ENCODE measurements at regions not wholly inside any gene's neighbourhood (a gene's known extent, or its start where the extent isn't known, plus 50 kb on each side); places are given as distances from the start of the nearest gene placed in this dataset.

DNA sequence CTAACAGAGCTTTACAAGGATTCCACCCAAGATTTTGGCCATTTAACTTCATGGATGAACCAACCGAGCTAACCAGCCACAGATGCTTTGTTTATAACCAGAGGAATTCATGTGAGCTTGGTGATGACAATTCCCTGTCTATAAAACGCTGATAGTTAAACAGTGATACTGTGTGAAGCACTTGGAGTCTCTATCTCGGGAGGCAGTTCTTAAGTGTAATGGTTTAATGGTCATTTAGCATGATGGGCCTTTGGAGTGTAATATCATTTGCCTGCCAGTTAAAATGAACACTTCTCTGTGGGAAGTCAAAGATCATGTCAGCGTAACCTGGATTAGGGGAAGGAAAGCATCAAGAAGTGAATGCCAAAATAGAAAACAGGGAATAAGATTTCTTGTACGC, 368.6 kb upstream of the THRB start:
- no peaks in the 10 kb centered on the region for H3K9me3 ChIP-seq
- H3K36me3 ChIP-seq = no peaks in the 10 kb centered on the region
- TF ChIP-seq, protein P1, sequence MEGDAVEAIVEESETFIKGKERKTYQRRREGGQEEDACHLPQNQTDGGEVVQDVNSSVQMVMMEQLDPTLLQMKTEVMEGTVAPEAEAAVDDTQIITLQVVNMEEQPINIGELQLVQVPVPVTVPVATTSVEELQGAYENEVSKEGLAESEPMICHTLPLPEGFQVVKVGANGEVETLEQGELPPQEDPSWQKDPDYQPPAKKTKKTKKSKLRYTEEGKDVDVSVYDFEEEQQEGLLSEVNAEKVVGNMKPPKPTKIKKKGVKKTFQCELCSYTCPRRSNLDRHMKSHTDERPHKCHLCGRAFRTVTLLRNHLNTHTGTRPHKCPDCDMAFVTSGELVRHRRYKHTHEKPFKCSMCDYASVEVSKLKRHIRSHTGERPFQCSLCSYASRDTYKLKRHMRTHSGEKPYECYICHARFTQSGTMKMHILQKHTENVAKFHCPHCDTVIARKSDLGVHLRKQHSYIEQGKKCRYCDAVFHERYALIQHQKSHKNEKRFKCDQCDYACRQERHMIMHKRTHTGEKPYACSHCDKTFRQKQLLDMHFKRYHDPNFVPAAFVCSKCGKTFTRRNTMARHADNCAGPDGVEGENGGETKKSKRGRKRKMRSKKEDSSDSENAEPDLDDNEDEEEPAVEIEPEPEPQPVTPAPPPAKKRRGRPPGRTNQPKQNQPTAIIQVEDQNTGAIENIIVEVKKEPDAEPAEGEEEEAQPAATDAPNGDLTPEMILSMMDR (IDR thresholded peaks at IDR 0.05) = no peak
- TF ChIP-seq POLR2A (IDR thresholded peaks at IDR 0.05) = no peak
- H3K4me3 ChIP-seq = no peak overlapping the region
- no peak overlapping the region for H3K27ac ChIP-seq
- no peak for ATAC-seq
- no peak for DNase-seq
- no peaks in the 10 kb centered on the region for H3K4me1 ChIP-seq
- intact Hi-C loops (cut with DNase I) = no loop called here
- 62% methylated on average over 5 of the region's 5 CpGs for WGBS (ENCODE audit: insufficient coverage, low coverage, low lambda C conversion rate, missing lambda C conversion rate)
- H3K27me3 ChIP-seq = no peaks in the 10 kb centered on the region

DNA sequence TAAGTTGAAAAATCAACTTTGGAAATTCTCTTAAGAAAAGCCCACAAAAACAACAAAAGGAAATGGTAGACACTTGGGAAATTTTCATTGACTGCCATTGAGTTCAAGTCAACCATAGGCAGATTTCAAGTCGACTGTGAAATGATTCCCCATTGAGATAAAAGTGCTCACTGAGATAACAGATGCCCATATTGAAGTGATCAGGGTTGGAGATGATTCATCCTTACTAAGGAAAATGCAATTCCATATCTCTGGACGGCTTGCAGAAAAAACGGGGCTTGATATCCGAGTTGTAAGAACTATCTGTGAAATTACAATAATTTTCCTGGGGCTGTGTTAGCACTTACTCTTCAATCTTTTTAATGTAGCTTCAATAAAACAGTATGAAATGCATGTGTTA, 373.1 kb upstream of the THRB start:
- intact Hi-C loops (cut with DNase I) = no loop called here
- Histone ChIP-seq H3K36me3 (no peaks in the 10 kb centered on the region), H3K4me1 (no peaks in the 10 kb centered on the region), H3K27ac (no peak overlapping the region), H3K4me3 (no peak overlapping the region), H3K9me3 (no peaks in the 10 kb centered on the region), H3K27me3 (no peaks in the 10 kb centered on the region)
- DNase-seq (no peak), ATAC-seq (no peak)
- no peak for TF ChIP-seq POLR2A (IDR thresholded peaks at IDR 0.05)
- TF ChIP-seq, protein P1 (IDR thresholded peaks at IDR 0.05) = no peak
- 38% methylated on average over 4 of the region's 4 CpGs for WGBS (ENCODE audit: insufficient coverage, low coverage, low lambda C conversion rate, missing lambda C conversion rate)

DNA sequence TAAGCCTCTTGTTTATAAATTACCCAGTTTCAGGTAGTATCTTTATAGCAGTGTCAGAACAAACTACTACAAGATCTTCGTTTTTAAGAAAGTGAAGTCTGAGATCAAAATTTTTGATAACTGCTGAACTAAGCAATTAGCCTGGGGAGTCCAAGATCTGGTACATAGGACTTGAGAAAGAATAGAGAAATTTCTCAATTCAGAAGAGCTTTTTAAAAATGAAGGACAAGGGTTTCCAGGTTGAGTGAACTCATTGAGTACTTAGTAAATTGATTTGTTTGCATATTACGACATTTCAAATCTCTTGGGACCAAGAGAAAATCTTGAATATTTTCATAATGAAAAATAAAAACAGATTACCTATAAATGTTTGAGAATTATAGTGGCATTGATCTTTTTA, 386.6 kb upstream of the THRB start:
- ATAC-seq = no peak
- TF ChIP-seq POLR2A (IDR thresholded peaks at IDR 0.05) = no peak
- TF ChIP-seq, protein P1 (IDR thresholded peaks at IDR 0.05) = no peak
- H3K4me3 ChIP-seq = no peak overlapping the region
- H3K36me3 ChIP-seq = no peaks in the 10 kb centered on the region
- H3K27me3 ChIP-seq = no peaks in the 10 kb centered on the region
- WGBS (ENCODE audit: insufficient coverage, low coverage, low lambda C conversion rate, missing lambda C conversion rate) = 33% methylated on average over 2 of the region's 2 CpGs
- H3K9me3 ChIP-seq = no peaks in the 10 kb centered on the region
- H3K27ac ChIP-seq = no peak overlapping the region
- H3K4me1 ChIP-seq = no peaks in the 10 kb centered on the region
- intact Hi-C loops (cut with DNase I) = no loop called here
- DNase-seq = no peak

DNA sequence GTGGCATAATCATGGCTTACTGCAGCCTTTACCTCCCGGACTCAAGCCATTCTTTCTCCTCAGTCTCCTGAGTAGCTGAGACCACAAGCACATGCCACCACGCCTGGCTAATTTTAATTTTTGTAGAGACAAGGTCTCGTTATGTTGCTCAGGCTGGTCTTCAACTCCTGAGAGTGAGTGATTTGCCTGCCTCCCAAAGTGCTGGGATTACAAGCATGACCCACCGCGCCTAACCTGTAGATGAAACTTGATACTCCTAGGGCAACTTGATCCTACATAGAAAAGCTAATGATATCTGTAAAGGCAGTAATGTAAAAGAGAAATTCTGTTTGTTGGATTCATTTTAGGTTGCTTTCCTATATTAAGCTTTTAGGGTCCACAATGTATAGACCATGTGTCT, 391.9 kb upstream of the THRB start:
- TF ChIP-seq POLR2A (IDR thresholded peaks at IDR 0.05) = no peak
- TF ChIP-seq, protein P1 (IDR thresholded peaks at IDR 0.05) = no peak
- DNase-seq (no peak), ATAC-seq (no peak)
- WGBS (ENCODE audit: insufficient coverage, low coverage, low lambda C conversion rate, missing lambda C conversion rate) = 58% methylated on average over 5 of the region's 5 CpGs
- Histone ChIP-seq H3K4me1 (no peaks in the 10 kb centered on the region), H3K27me3 (no peaks in the 10 kb centered on the region), H3K9me3 (no peaks in the 10 kb centered on the region), H3K36me3 (no peaks in the 10 kb centered on the region), H3K27ac (no peak overlapping the region), H3K4me3 (no peak overlapping the region)
- intact Hi-C loops (cut with DNase I) = no loop called here

- DNase-seq (no peak), ATAC-seq (no peak)
- intact Hi-C loops (cut with DNase I) = no loop called here
- H3K4me1 ChIP-seq = no peaks in the 10 kb centered on the region
- no peaks in the 10 kb centered on the region for H3K36me3 ChIP-seq
- no peak overlapping the region for H3K27ac ChIP-seq
- TF ChIP-seq, protein P1 (IDR thresholded peaks at IDR 0.05) = no peak
- TF ChIP-seq POLR2A (IDR thresholded peaks at IDR 0.05) = no peak
- H3K4me3 ChIP-seq = no peak overlapping the region
- 50% methylated on average over 1 of the region's 1 CpG for WGBS (ENCODE audit: insufficient coverage, low coverage, low lambda C conversion rate, missing lambda C conversion rate)
- no peaks in the 10 kb centered on the region for H3K27me3 ChIP-seq
- no peaks in the 10 kb centered on the region for H3K9me3 ChIP-seq
Measured at GRCh38 chr3:24890012-24890411, 395.4 kb upstream of the THRB start.

Measured in right lobe of liver (tissue), 6 donors.